SK-N-SH (cell line): ENCODE measurements at regions not wholly inside any gene's neighbourhood (a gene's known extent, or its start where the extent isn't known, plus 50 kb on each side); places are given as distances from the start of the nearest gene placed in this dataset.

ENCODE experiments used
- CHD2 ChIP-seq: fragments of 150-350 bp; IDR thresholded peaks from 2 replicates; pipeline ENCODE4 v1.6.1; 2018; ENCODE audit warnings: low read length; ENCODE audit not compliant: partially characterized antibody
- CTCF ChIP-seq: fragments of 200-600 bp; sonication (generic); IDR thresholded peaks from 2 replicates; pipeline ENCODE4 v1.6.1; 2017; ENCODE audit warnings: antibody characterized with exemption, mild to moderate bottlenecking, moderate library complexity
- EZH2phosphoT487 ChIP-seq: fragments of 200-600 bp; sonication (generic); IDR thresholded peaks from 2 replicates; pipeline ENCODE4 v1.6.1; 2017; ENCODE audit warnings: low read depth, mixed run types, mild to moderate bottlenecking, antibody characterized with exemption, moderate library complexity, borderline replicate concordance
- FOXJ3 ChIP-seq: sonication (generic); formaldehyde crosslinking; IDR thresholded peaks from 2 replicates; pipeline ENCODE4 v1.5.1; 2020; ENCODE audit warnings: mild to moderate bottlenecking, missing genetic modification reagents
- GATA2 ChIP-seq: sonication (generic); formaldehyde crosslinking; IDR thresholded peaks from 2 replicates; pipeline ENCODE4 v1.5.0; 2020; ENCODE audit warnings: mild to moderate bottlenecking, missing genetic modification reagents
- MXI1 ChIP-seq: IDR thresholded peaks from 2 replicates; pipeline ENCODE4 v1.6.1; 2012; ENCODE audit warnings: mild to moderate bottlenecking, low read depth, low read length, improper control_type of control experiment
- NRF1 ChIP-seq: IDR thresholded peaks from 2 replicates; pipeline ENCODE4 v1.6.1; 2012; ENCODE audit warnings: low read depth, mild to moderate bottlenecking, low read length
- POLR2AphosphoS5 ChIP-seq: IDR thresholded peaks from 2 replicates; pipeline ENCODE4 v1.6.1; 2012; ENCODE audit warnings: low read depth, low read length
- RCOR1 ChIP-seq: fragments of 150-350 bp; IDR thresholded peaks from 2 replicates; pipeline ENCODE4 v1.6.1; 2017; ENCODE audit warnings: antibody characterized with exemption, low read length
- TAF1 ChIP-seq: IDR thresholded peaks from 2 replicates; pipeline ENCODE4 v1.6.1; 2012; ENCODE audit warnings: low read depth, mild to moderate bottlenecking, low read length, moderate library complexity, borderline replicate concordance
- YY1 ChIP-seq: IDR thresholded peaks from 2 replicates; pipeline ENCODE4 v1.4.0; 2012; ENCODE audit warnings: low read depth, mild to moderate bottlenecking

GRCh38 chr10:10532826-10533225, 484.8 kb upstream of the CELF2 start:
- TF ChIP-seq NRF1 (no peak), CTCF (no peak), FOXJ3 (CRISPR knock-in tag) (no peak), RCOR1 (no peak), CHD2 (no peak), YY1 (no peak), POLR2AphosphoS5 (no peak), GATA2 (CRISPR knock-in tag) (no peak), MXI1 (no peak), EZH2phosphoT487 (no peak), TAF1 (no peak)
